HG03025 (cell line): ENCODE measurements at regions not wholly inside any gene's neighbourhood (a gene's known extent, or its start where the extent isn't known, plus 50 kb on each side); places are given as distances from the start of the nearest gene placed in this dataset.

Source experiments
- ATAC-seq: cut with Tn5 transposase; IDR thresholded peaks from one replicate; pipeline ENCODE4 v1.9.1; 2021; ENCODE audit warnings: mild to moderate bottlenecking, moderate library complexity; ENCODE audit not compliant: unreplicated experiment, low FRiP score

DNA sequence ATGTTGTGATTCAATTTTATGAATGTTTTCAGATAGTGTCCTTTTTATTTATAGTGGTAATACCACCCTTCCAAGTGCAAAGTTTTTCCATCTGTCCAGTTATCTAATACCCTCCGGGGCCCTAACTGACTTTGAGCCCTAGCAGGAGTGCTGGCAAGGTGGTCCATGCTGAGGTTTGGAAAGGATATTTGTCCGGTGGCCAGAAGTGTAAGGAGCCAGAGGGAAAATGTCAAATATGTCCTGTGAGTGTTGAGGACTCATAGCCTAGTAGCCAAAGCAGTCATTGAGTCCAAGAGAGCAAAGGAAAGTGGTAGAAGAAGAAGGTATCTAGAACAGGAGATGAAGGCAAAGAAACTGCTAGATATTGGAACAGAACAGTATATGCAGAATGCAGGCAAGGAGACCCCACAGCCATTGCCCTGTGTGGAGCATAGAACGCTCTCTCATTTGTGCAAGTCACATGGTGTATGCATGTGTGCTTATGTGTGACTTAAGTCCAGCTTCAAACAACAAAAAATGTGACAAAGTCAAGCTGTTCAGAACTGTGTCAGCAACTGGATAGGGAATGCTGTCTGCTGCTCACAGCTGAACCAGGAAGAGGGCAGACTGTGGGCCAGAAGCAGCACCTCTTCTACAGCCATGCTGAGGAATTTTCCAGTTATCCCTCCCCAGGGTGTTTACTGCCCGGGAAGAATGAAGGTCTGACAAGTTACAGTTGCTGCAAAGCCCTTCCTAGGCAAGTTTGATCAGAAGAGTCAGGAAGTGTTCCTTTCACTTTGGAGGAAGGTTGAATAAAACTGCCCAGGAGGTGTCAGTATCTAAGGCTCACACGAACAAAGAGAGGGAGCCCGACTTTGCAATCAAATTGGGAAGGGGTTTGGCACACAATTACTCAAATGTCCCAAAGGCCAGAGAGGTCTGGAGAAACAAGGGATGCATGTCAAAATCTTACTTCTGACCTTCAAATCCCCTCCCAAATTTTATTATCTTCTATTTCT lies 463.3 kb upstream of the DMAC1 start:
- no peak for ATAC-seq

DNA sequence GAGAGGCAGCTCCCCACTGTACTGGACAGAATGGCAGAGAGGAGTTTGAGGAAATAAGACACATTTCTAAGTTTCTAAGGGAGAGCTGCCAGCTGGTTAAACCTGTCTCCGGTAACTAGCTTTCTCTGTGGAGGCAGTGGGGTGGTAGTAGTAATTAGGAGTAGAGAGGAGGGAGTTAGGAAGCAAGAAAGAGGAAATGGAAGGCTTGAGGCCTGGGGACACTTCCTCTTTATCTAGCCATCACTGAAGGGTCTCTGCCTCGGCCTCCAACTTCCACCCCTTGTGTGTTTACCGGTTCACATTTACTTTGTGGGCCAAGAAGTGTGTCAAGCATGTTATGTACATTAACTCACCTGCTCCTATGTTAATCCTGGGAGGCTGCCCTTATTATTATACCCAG lies 462.2 kb upstream of the DMAC1 start:
- ATAC-seq: no peak

DNA sequence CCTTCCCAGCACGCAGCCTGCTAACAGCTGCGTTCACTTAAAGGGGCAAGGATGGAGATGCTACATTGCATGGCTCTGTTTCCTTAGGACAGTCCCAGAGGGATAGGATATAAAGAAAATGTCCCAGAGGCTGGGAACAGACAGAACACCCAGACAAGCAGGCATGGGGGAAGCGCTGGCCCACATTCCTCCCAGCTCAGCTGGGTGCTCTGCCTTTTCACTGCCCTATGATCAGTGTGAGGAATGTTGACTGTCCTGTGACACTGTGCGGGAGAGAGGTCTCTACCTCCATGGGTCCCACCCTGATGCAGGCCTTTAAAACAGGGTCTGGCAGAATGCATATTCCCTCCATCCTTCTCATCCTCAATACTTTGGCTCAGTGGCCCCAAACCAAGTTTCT lies 459.4 kb upstream of the DMAC1 start:
- no peak for ATAC-seq

DNA sequence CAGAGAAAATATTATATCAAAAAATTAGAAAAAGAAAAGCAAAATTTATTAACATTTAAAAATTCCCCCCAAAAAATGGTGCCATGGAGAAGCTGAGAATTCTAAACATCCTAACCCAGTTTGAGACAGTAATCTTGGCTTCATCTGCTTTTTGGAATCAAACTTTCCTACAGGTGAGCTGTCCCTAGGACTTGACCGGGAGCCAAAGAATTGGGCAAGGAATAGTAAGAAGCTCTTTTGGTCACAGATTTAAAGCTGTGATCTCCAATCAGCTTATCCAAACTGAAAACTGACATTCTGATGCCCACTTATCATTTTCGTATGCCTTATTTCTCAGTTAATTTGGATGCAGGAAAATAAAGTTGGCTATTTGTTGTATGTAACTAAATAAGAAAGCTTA lies 457.3 kb upstream of the DMAC1 start:
- no peak for ATAC-seq

- no peak for ATAC-seq
Observed at GRCh38 chr9:8255850-8256249, 456.3 kb upstream of the DMAC1 start.

DNA sequence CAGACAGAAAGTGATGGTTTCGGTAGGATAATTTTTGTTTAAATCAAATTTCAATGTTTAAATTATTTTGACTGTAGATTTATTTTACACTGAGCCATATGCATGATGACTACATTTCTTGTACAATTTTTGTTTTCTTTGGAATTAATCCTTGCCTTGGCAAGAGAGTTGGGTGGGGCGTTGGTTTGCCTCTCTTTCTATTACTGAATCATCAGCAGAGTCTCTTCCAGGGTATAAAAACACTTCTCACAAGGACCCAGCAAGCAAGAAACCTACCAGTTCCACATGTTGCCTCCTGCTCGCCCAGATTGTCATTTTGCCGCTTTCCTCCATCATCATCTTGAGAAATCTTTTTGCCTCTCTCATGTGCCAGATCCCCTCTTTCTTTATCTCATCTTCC lies 455.0 kb upstream of the DMAC1 start:
- ATAC-seq: no peak

DNA sequence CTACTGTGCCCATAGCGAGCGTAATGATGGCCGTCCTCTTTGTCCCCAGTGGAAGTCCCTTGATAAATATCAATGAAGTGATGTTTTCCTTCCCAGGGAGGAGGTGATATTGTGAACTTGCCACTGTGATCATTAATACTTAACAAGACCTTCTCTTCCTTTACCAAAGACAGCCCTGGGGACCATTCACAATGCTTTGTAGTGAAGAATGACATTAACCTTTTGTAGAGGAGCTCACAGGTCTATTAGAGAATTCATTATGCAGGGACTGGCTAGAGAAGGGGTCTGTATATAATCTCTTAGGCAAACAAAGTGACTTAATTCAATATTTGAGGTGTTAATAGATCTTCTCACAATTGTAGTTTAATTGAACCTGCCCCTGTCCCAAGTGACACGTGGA lies 452.9 kb upstream of the DMAC1 start:
- ATAC-seq: no peak

DNA sequence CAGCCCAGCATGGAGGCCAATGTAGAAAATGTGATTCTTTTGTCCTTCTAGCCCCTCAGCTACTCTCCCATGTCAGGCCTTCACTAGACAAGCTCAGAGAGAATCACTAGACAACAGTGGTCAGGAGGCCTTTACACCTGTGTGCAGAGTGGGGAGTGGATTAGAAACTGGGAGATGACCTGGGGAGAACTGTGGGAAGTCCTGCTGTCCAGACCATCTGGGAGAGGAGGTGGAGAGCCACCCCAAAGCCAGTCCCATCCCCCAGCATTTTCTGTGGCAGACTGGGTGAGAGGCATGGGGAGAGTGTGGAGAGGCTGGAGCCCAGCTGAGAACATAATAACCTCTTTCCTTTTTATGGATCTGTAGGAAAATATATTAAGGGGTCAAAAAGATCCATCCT lies 452.0 kb upstream of the DMAC1 start:
- no peak for ATAC-seq

GRCh38 chr9:8244505-8245092 lies 445.0 kb upstream of the DMAC1 start:
- no peak for ATAC-seq

GRCh38 chr9:8241201-8241600 lies 441.6 kb upstream of the DMAC1 start:
- ATAC-seq: no peak

GRCh38 chr9:8237096-8237495 lies 437.5 kb upstream of the DMAC1 start:
- no peak for ATAC-seq

DNA sequence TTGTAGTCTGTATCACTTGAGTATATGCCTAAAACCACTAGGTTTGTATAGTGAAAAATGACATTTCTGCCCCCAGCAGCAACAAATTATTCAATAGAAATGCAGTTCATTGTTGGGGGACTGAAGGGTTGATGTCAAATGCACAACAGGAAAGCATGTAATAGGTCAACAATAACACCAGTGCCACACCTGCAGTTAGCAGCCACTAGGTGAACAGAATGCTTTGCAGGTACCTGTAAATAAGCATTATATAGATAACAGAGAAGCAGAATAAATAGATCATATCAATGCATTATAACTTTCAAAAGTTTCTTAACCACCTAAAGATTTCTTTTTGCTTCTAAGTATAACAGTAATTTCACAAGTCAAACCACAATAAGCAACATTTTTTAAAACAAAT lies 435.9 kb upstream of the DMAC1 start:
- ATAC-seq: no peak

DNA sequence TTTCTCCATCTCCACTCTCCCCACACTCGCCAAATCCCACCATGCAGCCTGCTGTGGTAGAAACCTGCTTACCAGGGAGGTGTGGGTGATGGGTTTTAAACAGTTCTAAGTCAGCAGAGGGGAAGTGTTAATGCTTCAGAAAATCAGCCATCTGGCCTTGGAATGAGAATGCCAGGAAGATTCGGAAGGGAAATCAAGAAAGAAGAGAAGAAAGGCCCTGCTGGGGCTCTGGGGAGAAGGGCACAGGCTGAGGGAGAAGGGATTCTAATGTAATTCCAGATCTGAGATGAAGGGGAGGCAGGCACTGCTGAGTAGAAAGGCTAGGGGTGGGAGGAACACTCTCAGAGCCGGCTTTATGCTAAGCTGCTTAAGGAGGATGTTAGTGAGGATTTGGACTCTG lies 434.7 kb upstream of the DMAC1 start:
- no peak for ATAC-seq

GRCh38 chr9:8232726-8233125 lies 433.1 kb upstream of the DMAC1 start:
- no peak for ATAC-seq

GRCh38 chr9:8229226-8229625 lies 429.6 kb upstream of the DMAC1 start:
- ATAC-seq: no peak

- no peak for ATAC-seq
Observed at GRCh38 chr9:8224381-8224801, 424.8 kb upstream of the DMAC1 start.

- no peak for ATAC-seq
Observed at GRCh38 chr9:8223861-8224260, 424.3 kb upstream of the DMAC1 start.

DNA sequence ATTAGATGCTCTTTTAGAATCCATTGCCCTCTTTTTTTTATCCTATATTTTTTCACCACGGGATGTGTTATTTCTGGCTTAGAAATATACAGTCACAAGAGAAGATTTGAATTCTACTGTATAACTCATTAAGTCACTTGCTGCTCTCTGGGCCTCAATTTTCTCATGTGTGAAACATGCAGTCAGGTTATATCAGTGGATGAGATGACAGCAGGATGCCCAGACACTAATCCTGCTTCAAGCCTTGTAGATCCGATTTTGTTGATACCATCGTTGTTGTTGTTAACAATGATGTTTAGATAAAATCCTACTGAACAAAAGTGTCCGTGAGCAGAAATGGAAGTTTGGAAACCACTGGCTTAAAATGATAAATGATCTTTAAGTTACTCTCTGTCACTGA lies 421.9 kb upstream of the DMAC1 start:
- ATAC-seq: no peak

- ATAC-seq: no peak
Observed at GRCh38 chr9:8208465-8208864, 408.9 kb upstream of the DMAC1 start.

GRCh38 chr9:8207596-8207995 lies 408.0 kb upstream of the DMAC1 start:
- ATAC-seq: no peak

DNA sequence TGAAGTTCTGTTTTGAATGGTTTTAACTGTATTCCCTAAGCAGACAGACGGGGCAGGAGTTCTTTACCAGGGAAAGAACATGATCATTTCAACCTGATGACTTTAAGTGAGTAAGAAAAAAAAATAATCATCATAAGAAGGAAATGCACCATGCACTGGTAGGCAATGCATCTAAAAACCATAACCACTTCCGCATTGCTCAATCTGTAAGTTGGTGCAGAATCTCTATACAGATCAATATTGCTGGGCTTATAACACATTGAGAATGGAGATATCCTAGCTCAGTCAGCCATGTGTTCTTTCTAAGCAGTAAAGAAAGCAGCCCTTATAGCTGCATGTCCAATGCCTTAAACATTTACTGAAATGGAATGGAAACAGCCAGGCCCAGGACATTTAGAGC lies 407.1 kb upstream of the DMAC1 start:
- ATAC-seq: no peak

DNA sequence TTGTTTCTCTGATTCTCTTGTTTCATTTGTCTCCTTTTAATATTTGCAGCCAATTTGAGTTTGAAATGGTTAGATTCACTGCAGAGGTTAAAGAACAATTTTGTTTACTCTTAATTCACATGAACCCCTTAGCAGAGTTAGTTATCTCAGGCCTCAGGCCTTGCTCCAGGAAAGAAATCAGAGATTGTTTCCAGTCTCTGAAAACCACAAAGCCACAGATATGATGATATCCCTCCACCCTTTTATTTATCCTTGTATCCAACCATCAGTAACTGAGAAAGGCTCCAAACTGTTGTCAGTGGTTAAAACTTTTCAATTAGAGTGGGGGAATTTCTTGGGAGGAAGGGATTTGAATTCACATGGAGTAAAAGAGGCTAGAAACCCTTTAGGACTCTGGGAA lies 406.0 kb upstream of the DMAC1 start:
- no peak for ATAC-seq
